Fibroblast of skin of scalp (primary cell): ENCODE measurements at regions not wholly inside any gene's neighbourhood (a gene's known extent, or its start where the extent isn't known, plus 50 kb on each side); places are given as distances from the start of the nearest gene placed in this dataset.
"Not testable (repeated sequence)": the region's sequence is repeated elsewhere in the genome, so short reads cannot be mapped to it uniquely, and the experiment has no call there.

ENCODE experiments used
- DNase-seq: peaks from one replicate; pipeline ENCODE4 v3.0.0-alpha.2; 2013

DNA sequence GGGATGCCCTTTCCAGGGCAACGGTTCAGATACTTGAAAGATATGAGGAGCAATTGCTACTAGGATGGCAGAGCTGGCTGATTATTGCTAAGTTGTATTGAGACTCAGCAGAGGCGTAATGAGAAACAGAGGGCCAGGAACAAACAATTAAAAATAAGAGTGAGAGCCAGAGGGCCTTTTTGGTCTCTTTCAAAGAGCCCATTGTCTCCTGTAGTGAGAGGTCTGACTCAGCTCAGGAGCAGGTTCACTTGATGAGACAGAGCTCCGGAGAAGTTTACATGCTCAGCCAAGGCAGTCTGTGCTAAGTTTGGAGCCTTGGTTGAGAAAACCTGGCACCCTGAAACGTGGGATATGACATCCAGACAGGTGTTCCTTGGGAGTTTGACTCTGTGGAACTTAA lies 303.9 kb upstream of the DLGAP1 start:
- no peak for DNase-seq

- no peak for DNase-seq
Observed at GRCh38 chr18:4755848-4756247, 300.7 kb upstream of the DLGAP1 start.

DNA sequence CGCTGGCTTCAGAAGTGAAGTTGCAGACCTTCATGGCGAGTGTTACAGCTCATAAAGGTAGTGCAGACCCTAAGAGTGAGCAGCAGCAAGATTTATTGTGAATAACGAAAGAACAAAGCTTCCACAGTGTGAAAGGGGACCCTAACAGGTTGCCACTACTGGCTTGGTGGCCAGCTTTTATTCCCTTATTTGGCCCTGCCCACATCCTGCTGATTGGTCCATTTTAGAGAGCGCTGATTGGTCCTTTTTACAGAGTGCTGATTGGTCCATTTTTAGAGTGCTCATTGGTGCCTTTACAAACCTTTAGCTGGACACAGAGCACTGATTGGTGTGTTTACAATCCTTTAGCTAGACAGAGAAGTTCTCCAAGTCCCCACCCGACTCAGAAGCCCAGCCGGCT lies 298.0 kb upstream of the DLGAP1 start:
- DNase-seq = not testable (repeated sequence)

DNA sequence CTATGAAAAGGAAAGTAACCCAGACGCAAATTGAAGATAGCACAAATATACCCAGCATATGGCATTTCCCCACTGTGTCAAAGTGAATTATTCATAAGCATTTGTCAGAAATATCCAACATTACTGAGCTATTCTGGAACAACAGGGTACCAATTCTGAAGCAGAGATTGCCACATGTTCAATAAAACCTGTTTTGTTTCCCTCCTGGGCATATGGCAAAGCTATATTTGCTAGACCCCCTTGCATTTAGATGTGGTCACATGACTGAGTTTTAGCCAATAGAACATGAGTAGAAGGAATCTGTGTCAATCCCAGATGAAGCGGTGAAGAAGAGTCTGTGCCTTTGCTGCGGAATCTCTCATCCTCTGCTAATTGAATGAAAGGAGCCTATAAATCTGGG lies 296.4 kb upstream of the DLGAP1 start:
- DNase-seq = no peak

DNA sequence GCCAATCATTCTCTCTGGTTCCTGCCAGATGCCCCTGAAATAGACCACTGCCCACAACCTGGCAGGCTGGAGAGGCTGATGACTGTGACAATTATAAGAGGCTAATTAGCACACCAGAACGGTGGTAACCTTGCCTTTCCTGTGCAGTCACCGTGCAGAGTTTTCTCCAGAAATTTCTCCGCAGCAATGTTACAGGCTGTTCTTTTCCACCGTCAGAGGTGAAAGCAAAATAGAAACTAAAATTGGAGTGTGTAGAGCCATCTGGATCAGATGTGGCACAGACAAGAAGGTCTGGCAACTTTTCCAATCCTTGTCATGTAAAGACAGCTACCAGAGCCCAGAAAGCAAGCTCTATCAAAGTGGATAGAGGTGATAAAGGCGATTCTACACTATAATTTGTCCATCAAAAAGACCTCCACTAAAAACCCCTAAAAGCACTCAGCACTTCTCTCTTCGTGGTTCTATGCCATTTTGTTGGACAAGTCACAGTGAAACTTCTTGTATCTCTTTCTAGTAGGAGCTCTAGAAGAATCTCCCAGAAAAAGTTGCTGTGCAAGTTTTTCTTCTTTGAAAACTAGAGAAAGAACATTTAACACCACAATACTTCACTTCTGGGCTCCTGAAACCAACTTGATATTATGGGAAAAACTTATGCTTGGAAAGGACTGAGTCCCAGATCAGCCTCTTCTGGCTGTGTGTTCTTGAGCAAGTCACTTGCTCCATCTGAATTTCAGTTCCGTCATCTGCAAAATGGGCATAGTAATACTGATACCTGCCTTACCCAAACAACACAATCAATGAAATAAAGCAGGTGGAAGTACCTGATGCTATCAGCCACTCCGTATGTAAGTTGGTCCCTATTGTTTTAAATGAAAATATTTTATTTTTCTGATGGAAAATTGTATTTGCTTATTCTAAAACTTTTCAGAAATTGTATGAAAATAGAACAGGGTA lies 295.6 kb upstream of the DLGAP1 start:
- no peak for DNase-seq

DNA sequence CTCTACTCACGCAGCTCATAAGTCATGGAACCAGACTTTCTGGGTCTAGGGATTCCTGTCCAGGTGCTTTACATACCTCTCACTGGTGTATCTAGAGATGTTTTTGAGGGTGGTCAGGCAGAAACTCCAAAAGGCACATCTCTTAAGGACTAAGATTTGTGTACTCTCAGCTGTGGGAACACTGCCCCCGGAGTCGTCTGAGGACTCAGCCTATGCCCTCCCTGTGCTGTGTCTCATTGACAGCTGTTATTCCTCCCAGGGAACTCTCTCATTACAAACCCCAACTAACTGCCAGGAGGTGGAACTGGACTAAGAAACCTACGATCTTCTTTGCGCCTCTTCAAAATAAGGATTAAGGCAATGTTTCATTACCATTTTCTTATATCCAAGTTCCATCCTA lies 293.9 kb upstream of the DLGAP1 start:
- no peak for DNase-seq

DNA sequence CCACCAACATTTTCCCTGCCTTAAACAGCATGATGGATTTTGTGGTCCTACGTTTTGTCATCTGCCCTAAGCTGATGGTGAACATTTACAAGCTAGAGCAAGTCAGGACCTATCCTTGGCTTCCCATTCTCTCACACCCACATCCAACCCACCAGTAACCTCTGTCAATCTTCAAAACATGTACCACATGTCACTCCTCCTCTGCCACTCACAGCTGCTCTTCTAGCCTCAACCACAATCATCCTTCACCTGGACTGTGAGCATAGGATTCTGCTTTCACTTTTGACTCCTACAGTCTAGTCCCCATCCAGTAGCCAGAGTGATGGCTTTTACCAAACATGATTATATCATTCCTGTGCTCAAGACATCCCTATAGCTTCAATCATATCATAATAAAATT lies 279.8 kb upstream of the DLGAP1 start:
- no peak for DNase-seq

DNA sequence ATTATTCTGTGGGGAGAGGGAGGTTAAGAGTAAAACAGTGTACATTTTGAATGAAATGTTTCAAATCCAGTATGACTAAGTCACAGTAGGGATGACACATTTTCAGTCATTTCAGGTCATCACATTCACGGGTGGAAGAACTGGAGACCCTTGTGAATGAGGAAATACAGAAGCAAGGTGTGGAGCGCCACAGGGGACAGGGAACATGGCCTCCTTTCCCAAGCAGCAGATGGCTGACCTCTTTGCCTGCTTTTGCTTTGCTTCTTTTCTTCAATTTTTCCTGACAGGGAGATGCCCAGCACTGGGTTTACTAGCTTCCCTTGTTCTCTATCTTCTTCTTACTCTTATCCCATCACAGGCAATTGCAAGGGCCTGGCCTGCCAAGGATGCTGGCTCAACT lies 278.9 kb upstream of the DLGAP1 start:
- DNase-seq = no peak

GRCh38 chr18:4721545-4721944 lies 266.4 kb upstream of the DLGAP1 start:
- no peak for DNase-seq

GRCh38 chr18:4720518-4720917 lies 265.4 kb upstream of the DLGAP1 start:
- no peak for DNase-seq

DNA sequence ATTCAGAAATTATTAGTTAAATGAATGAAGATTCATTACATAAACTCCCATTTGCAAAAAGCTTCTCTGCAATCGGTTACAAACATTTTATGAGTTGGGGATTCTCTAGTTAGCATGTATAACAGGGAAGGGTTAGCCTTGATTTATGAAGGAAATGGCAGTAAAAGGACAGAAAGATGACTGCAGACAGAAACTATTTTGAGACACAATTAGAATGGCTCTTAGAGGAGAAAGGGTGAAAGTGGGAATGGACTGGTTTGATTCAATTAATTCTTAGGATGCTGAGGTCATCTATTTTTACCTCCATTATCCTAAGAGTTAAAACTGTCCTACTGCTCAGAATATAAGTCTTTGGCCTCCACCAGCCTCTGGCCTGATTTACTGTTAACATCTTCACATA lies 250.8 kb upstream of the DLGAP1 start:
- DNase-seq = no peak

DNA sequence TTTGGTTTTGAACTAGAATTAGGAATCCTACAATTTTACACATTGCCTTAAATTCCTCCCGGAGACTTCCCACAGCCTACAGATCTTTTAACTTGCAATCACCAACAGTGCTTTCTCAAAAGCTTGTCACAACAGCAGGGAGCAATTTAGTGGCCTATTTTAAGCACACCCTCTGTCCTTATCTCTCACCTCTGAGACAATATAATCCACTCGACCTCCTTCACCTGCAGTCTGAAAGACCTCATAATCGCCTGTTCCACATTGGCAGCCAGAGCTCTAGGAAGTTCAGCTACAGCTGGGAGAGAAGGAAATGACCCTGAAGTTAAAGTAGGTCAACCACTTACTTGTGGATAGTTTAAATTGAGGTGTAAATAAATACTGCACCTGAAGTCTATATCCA lies 249.7 kb upstream of the DLGAP1 start:
- no peak for DNase-seq

- no peak for DNase-seq
Observed at GRCh38 chr18:4691836-4692235, 236.7 kb upstream of the DLGAP1 start.

GRCh38 chr18:4678685-4679084 lies 223.6 kb upstream of the DLGAP1 start:
- DNase-seq = not testable (repeated sequence)

- no peak for DNase-seq
Observed at GRCh38 chr18:4677006-4677405, 221.9 kb upstream of the DLGAP1 start.

DNA sequence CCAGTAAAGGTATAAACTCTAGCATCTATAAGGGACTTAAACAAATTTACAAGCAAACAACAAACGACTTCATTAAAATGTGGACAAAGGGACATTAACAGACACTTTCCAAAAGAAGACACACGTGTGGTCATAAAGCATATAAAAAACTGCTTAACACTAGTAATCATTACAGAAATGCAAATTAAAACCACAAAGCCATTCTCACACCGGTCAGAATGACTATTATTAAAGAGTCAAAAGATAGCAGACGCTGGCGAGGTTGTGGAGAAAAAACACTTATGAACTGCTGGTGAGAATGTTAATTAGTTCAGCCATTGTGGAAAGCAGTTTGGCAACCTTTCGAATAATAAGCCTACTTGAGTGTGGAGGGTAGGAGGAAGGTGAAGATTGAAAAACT lies 217.1 kb upstream of the DLGAP1 start:
- DNase-seq = no peak

DNA sequence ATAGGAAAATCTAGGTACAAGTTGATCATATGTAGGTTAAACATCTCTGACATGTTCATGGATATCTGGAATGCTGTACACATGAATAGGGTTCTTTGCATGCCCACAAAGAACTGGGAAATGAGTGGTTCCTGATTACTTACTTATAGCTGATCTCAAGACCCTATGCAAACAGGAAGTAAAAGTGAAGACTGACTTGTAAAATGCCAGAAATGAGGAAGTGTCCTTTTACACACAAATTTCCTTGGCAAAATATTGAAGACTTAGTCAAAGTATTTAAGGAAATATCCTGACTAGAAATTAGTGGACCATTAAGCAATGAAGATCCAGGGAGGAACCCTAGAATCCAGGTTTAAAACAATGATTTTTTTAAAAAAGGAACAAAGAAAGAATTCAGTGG lies 203.7 kb upstream of the DLGAP1 start:
- no peak for DNase-seq

DNA sequence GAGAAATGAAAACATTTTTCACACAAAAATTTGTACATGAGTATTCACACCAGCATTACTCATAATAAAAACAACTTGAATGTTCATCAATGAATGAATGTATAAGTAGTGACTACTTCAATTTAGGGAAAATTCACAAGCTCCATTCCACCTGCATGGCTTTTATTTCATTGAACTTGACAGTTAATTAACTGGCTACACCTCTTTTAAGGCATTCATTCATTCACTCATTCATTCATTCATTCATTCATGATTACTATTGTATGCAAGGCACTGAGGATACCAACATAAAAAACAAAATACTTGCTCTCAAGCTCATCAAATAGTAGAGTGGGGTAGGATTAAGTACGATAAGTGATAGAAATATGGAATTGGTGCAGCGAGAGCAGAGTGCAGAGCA lies 198.3 kb upstream of the DLGAP1 start:
- DNase-seq = no peak

GRCh38 chr18:4641771-4642368 lies 186.8 kb upstream of the DLGAP1 start:
- DNase-seq = no peak

DNA sequence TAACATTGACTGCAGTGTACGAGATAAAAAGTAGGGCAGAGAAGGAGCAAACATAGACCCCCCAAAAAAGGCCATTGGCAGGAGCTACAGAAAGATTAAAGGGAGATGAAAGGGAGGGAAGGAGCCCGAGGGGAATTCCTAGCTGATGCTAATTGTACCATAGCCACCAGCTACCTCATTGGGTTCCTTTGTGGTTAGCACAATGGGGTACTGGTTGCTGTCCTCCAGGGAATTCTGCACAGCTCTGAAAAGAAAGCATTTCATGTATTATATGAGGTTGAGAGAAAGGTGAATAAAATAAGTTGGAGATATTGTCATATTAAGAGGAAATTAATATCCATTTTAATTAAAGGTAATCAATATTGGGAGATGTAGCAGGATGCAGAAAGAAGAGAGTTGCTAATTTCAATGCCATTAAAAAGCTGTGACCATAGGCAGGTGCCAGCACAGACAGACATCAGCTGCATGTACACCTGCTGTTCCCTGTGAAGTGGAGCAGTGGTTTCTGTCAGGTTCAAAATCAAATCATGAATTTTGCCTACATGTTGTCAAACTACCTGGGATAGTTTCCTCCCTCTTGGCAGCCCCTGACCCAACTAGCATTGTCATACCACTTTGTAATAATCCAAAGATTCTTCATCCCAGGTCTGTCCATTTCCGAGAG lies 185.4 kb upstream of the DLGAP1 start:
- DNase-seq = no peak

DNA sequence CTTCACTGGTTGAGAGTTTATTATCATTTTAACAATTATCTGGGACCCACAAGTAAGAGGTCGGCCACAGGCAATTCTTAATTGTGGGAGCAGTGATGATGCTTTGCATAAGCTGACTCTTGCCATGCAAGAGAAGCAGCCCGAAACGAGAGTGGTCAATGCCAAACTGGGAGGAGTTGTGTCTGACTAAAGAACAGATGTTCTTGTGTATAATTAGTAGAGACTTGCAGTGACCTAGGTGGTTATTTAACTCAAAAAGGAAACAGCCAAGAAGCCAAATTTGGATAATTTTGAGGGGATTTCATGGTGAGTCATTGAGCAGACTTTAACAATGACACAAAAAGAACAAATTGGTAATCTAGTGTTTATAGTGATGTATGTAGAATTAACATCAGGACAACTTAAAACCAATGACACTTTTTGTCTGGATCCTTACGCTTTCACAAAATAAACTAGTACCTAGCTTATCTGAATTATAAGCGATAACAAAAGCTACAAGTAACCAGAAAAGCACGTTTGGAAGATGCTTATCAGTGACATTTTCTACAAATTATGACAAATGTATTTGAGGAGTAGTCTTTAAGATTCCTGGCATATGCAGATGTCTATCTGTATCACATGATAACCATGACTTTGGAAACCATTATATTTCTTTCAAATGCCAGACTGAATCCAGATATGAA lies 184.7 kb upstream of the DLGAP1 start:
- no peak for DNase-seq

DNA sequence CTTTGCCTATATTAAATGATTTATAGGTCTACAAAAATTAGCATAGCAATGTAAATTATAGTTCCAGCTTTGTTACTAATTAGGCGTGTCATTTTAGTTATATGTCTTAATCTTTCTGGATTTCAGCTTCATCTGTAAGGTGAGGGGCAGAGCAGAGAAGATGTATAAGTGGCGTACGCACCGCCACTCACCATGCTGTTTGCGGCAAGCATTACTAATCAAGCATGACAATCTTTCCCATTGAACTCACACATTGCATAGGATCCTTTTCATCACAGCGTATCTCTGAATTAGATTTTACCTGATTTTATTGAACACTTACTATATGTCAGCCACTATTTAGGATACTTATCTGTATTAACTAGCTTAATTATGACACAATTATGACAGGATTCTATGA lies 183.6 kb upstream of the DLGAP1 start:
- no peak for DNase-seq

DNA sequence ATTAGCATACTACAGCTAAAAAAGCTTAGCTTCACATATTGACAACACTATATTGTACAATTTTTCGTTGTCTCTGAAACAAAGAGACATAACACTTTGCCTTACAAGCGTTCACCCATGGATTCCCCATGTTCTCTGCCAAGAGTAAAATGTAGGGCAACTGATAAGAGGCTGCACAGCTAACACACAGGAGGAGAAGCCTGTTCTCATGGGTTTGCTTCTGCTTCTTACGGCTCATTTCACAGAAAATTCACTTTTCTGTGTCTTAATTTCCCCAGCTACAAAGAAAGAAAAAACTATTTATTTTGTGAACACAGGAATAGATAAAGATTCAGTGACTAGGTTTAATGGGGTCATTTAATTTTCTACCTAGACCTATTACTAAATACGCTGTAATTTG lies 182.8 kb upstream of the DLGAP1 start:
- DNase-seq = no peak
